ENCODE measurements at regions not wholly inside any gene's neighbourhood (a gene's known extent, or its start where the extent isn't known, plus 50 kb on each side); places are given as distances from the start of the nearest gene placed in this dataset.
A peak's percentile ranks its signal among the peaks of the same experiment; 100 is the strongest.

DNA sequence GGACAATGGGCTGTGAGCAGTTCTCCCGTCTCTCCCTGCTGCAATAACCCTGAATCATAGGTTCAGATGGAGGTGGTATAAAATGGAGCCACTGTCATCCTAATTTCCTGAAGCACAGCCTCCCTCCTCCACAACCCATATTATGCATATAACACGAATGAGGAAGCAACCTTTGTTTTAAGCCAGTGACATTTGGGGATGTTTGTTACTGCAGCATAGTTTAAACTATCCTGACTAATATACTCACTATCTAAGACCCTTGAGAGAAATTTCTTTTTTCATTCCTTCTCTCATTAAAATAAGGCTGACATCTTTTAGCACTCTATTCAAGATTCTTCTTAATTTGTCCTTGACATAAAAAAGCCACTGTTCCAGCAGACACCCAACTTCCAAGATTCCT is 413.4 kb downstream of the SOX9 start:
- DNase-seq: no peak

DNA sequence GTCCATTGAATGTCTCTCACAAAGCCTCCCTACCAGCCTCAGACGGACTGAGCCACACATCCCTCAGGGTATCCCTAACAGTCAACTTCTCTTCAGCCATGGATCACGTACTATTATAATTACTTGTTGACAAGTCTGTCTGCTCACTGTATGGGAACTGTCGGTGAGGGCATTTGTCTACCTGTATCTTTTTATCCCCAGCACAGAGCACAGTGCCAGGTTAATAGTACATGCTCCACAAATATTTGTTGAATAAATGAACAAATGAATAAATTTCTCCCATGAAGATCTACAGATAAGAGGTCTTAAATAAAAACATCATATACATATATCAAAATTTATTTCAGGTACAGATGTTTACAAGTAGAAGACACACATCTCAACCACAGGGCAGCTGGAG is 414.0 kb downstream of the SOX9 start:
- DNase-seq: no peak

DNA sequence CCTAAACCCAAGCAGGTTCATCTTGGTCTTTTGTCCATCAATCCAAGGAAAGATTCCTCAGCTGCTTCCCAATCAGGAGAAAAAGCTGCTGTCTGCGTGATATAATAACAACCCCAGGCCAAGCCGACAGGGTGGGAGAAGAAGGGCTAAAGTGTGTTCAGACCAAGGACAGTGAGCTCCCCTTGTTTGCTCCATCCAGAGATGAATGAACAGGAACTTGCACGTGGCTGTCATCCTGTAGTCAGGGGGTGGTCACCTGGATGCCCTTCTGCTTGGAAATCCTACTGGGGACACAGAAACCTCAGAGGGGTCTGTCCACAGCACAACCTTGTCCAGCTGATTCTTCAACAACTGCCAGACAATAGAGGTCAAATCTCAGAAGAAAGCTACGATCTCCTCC is 414.5 kb downstream of the SOX9 start:
- DNase-seq: no peak

DNA sequence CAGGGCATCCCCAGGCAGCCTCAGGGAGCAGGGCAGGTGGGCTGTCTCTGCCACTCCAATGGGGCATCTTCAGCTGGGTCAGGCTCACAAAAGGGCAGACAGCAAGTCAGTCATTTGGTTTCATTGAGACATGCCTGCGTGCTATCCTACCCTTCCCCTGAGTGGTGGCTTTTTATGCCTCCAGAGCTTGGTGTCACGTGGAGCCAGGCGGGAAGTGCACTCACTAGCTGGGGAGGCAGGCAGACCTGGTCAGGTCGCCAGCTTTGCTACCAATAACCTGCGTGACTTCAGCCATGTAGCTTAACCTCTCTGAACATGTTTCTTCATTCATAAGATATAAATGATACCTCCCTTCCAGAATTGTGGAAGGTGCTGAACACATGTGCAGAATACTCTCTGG is 415.0 kb downstream of the SOX9 start:
- DNase-seq: no peak

DNA sequence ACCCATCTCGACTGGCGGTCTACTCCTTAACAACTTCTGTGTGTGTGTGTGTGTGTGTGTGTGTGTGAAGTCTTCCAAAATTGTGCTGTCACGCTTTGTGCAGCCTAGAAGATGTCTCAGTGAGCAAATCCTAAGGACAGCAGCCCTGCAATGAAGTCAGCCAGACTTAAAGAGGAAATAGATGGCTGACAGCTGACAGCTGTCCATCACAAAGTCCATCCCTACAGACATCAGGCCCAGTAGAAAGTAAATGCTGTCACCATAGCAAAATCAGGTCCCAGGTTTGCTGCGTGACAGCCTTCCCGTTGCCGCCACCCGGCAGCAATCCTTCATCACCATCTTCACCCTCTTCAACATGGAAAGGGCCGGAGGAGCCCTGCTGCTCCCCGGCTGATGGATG is 416.0 kb downstream of the SOX9 start:
- no peak for DNase-seq

DNA sequence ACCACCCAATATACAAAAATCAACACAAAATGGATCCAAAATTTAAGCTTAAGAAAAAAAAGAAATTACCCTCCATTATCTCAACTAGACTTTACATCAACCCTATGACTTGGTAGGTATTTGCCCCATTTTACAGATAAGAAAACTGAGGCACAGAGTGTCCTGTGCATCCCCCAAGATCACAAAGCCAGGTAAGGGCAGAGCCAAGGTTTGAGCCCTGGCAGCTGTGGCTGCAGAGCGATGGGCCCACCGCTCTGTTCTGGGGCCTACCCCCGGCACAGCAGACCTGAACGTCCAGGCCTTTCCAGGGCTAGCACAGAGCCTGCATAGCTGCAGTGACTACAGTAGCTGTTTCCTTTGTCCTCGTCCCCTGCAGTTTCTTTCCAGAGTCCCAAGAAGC is 417.6 kb downstream of the SOX9 start:
- DNase-seq: no peak

DNA sequence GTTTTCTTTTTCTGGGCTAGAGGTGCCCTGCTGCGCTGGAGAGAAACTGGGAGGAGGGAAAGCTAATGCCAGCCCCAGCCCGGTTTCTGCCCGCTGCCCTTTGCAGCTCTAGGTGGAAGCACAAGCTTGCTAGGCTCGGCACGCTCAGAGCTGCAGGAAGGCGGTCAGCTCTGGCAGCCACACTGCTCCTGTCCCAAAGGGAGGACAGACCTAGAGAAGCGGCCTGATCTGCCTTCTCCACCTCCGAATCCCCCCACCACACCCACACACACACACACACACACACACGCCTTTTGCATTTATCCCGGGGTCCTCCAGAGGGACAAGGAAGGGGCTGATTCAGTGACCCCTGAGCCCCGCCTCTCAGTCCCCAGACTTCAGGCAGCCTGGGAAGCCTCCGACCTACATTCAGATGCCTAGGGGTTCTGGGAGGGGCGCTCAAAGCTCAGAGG is 418.1 kb downstream of the SOX9 start:
- no peak for DNase-seq

DNA sequence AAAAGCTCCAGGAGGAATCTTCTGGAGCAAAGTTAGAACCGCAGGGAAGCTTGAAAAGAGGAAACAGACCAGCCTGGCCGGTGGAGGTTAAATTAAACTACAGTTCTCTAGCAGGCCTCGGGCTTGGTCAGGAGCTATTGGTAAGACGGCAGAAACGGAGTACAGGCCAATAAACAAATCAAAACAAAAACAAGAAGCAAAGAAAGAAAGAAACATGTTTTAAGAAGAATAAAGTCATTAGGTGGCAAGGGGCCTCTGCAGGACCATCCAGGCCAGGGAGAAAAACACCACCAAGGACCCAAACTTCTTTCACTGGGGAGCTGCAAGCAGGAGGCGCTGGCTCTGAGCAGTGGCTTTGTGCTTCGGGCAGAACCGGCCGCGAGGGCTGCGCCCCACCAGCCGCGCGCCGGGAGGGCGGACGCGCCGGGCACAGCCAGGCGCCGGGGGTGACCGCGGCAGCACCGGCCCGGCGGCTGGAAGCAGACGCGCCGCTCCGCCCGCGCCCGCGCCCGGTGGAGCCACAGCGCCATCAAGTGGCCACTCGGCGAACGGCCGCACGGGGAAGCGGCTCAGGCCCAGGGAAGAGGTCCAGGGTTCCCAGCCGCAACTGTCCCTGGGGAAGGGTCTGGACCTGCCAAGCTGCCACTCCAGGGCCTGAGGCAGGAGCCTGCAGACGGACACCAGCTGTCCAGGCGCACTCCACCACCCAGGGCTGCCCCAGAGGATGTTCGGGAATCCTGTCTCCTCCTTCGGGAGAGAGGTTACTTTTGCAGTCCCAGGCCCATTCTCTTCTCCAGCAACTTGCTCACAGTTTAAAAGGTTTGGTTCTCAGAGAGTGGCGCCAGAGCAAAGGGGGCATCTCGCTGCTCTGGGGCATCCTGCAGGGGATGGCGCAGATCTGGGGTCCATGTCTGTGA is 419.4 kb downstream of the SOX9 start:
- DNase-seq: peak; percentile 31 to 47

DNA sequence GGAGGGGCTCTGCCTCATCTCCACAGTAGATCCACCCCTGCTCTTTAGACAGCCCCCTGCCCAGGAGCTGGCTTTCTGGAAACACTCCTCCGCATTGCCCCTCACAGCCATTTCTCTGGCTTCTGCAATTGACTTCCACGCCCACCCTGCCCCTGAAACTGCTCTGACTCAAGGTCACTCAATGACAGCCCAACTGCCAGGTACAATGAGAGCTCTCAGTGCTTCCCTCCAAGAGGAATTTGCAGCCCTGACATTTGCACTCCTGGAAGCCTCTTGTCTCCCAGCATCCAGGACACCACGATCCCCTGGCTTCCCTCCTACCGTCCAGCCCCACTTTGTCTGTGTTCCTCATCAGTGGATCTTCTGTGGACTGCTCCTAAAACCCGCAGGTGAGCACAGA is 421.5 kb downstream of the SOX9 start:
- no peak for DNase-seq

DNA sequence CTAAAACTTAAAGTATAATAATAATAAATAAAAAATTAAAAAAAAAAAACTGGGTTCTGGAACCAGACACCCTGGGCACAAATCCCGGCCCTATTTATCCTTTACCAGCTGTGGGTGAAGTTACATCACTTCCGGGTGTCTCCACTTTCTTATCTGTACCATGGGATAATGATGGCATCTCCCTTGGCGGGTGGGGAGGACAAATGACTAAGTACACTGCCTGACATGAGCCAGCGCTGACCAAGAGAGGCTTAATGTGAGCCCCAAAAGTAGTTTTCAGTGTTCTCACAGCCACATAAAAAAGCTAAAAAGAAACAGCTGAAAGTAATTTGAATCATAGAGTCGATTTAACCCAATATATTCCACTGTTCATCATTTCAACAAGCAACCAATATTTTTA is 424.9 kb downstream of the SOX9 start:
- no peak for DNase-seq

DNA sequence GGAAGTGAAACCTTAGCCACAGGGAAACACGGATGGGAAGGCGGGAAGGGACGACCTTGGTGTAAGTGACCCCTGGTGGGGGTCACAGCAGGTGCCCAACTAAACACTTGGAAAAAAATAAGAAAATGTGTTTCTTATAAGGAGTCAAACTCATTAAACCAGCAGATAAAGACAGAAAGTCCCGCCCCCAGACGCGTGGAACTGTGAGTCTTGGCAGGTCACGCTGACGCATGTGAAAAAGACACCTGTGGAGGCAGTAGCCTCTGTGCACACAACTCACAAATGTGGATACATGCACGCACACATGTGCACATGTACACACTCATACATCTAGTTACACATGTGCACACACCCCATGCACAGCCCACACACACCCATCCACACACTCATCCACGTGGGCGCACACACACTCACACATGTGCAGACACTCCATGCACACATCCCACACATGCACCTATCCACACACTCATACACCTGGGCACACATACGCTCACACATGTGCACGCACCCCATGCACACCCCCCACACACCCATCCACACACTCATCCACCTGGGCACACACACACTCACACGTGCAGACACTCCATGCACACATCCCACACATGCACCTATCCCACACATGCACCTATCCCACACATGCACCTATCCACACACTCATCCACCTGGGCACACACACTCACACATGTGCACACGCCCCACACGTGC is 432.4 kb downstream of the SOX9 start:
- DNase-seq: no peak

DNA sequence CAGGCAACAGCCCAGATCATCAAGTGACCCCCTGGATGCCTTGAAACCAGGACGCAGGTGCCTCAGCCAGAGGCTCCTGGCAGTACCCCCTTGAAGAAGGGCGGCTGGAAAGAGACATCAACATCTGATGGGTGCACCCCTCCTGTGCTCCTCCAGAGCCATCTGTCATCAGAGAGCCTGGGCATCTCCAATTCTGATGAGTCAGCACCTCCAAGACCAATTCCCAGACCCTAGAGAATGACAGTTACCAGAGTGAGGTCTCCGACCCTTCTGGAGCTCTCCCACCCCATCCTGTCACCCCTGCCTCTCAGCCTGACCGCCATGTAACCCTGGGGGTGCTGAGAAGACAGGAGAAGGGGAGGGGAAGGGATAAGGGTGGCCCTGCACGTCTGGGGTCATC is 433.7 kb downstream of the SOX9 start:
- no peak for DNase-seq

DNA sequence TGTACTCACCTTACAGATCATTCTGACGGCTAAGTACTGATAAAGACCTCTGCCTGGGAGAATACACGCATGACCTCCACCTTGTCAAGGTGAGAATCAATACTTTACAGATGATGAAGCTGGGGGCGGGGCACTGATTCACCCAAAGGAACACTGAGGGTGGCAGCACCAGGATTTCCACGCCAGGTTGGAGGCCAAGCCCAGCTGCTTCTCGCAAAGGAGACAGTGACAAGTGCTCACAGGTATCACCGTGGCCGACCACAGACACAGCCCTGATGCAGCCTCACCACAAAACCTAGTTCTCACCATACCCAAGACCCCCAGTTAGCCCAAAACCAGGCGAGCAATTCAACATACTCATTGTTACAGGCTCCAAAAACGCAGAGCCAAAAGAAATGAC is 434.2 kb downstream of the SOX9 start:
- no peak for DNase-seq

DNA sequence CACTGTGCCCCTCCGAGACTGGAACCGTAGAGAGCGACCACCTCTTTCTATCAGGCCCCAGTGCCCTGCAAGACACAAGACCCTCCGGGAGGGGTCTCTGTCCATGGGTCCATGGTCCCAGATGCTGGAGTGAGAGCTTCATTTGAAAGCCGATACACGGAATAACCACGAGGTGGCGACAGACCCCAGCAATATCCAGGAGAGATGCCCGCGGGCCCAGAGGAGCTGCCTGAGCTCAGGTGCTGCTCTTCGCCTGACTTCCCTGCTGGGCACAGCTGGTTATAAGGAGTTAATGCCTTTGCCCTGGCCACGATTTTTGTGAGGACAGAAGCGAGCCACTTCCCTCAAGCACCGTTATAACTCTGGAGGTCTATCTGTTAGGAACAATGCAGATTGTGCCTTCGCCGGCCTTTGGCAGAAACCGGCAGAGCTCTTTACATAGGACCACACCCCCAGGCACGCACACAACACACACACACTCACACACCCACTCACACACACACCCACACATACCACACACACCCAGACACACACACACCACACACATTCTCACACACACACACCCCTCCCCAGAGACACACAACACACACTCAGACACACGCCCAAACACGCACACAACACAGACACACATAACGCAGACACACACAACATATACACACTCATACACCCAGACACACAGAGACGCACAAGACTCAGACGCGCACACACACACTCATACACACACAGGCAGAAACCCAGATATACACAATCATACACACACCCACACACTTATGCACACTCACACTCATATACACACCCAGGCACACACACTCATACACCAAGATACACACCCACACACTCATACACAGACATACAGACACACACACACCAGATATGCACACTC is 436.4 kb downstream of the SOX9 start:
- DNase-seq: peak; percentile 35 to 49

DNA sequence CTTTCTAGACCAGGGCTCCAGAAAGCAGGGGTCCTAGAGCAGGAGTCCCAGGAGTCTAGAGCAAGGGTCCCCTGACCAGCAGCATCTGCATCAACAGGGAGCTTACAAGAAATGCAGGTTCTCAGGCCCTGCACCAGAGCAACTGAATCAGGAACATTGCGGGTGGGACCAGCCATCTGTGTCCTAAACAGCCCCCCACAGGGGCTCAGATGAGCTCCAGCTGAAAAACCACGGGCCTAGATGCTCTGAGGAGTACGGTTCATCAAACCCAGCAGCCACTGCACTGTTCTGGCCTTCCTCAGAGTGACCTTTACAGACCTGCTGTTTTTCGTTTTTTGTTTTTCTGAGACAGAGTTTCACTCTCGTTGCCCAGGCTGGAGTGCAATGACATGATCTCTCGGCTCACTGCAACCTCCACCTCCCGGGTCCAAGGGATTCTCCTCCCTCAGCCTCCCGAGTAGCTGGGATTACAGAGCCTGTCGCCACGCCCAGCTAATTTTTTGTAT is 438.2 kb downstream of the SOX9 start:
- DNase-seq: no peak

DNA sequence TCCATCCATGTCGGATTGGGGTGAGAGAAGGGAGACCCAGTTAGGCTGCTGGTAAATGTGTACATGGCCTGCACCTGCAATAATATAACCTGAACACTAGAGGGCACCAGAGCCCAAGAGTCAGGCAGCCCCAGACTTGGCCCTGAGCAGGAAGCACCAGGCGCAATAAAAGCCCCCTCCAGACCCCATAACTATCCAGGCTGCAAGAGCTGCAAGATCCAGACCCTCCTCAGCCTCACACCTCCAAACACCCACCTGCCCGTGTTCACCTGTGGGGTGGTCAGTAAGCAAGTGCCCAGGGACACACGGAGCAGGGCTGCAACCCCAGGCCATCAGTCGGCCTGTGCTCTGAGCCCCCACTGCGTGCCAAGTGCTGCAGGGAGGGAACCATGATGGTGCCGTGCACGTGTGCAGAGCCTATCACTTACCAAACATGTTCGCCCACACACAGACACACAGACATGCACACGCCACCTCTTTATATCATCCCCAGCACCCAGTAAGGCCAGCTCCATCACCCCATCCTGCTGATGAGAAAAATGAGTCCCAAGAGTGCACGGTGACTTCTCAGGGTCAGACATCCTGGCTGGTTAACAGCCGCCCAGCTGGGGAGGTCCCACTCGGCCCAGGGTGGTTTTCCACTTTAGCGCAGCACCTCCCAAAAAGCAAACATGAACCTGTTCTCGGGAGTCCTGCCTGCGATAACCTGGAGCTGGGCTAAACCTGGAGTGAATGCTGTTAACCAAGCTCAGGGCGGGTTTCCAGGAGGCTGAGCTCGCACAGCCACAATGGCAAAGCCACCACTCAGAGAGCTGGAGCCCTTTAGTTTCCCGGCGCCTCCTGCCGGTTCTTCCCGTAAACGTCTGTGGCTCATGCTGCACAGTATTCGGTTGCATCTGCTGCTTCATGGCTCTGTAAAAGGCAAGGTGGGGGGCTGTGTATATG is 439.8 kb downstream of the SOX9 start:
- peak; percentile 34 to 56 for DNase-seq

DNA sequence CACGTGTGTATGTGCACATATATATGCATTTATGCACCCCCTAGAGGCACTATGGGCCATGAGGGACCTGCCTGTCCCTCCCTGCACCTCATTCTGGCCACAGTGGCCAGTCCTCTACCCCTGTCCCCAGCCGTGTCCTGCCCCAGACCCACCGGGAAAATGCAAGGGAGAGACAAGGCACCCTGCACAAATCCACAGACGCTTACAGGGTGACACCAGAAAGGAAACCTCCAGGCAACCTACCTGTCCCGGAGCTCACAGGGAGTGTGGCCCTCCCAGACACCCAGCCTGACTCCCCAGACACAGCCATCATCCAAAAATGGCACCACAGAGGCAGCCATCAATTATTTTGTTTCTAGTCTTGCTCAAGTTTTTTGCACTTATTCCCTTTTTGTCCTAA is 440.4 kb downstream of the SOX9 start:
- DNase-seq: no peak

DNA sequence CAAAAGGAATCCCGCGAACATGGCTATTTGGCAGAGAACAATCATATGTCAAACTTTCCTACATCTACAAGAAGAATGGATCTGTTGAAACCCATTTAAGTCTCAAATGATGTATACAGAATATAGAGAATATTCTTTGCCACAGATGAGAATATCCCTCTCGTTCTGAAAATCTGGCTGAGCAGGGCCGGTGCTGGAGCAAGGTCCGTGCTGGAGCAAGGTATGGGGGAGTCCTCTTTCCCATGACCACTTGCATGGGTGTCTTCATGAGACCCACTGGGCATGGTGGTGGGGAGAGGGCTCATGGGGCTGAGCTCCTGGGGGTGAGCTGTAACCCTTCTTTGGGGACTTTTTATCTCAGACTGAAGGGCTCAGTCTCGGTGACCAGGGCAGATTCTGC is 440.9 kb downstream of the SOX9 start:
- DNase-seq: no peak

DNA sequence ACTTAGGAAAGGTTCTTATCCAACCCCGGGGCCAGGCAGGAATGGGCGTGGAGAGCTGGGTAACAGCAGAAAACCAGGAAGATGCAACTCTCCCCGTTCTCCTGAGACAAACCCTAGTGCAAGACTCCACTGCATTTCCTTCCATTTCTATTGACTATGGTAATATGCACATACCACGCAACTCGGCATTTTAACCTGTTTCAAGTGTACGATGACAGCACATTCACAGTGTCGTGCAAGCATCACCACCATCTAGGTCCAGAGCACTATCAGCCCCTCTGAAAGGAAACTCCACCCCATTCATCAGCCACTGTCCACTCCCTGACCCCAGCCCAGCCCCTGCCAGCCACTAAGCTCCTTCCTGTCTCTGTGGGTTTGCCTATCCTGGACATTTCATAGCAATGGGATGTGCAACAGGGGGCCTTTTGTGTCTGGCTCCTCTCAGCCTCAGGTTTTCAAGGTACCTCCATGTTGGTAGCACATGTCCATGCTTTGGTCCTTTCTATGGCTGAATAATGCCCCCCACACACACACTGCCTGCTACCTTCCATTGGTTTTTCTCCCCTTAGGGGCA is 441.9 kb downstream of the SOX9 start:
- no peak for DNase-seq

DNA sequence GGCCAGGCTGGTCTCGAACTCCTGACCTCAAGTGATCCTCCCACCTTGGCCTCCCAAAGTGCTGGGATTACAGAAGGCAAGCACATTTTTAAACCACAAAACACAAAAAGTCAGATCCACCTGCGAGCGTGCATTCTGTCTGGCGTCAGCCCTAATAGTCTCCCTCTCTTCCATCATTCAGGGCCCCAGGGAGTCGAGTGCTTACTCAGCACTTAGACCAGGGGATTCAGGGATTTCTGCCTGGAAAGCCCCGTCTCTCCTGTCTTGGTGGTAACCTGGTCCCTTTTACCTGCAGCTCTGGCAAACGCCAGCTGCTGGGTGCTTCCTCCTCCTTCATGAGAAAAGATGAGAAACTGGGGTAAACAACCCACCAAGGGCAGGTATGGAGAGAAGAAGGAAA is 443.1 kb downstream of the SOX9 start:
- DNase-seq: no peak

DNA sequence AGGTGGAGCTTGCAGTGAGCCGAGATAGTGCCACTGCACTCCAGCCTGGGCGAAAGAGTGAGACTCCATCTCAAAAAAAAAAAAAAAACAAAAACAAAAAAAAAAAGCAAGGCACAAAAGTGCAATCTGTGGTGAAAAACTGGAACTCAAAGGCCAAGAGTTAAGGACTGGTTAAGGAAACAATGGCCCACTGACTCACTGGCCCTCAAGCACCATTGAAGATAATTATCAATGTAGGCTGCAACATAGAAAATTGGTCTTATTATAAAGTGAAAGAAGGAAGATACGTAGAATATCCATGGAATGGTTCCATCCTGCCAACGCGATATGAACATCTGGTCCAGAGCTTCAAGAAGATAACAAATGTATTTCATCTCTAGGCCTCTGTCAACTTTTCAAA is 444.2 kb downstream of the SOX9 start:
- no peak for DNase-seq

DNA sequence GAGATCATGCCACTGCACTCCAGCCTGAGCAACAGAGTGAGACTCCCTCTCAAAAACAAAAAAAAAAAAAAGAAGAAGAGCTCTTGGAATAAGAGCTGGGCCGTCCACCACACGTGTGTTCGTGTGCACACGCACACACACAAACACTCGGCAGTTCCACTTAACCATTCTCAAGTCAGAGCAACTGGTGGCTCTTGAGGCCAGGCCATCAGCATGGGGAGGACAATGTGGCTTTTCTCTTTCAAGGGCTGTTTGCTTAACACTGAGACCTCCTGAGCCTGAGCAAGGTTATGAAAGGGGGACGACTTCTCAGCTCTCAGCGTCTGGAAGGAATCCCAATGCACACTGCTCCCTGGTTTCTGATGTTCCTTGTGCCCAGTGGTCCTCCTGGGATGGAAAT is 444.9 kb downstream of the SOX9 start:
- no peak for DNase-seq

All from CD4-positive, alpha-beta T cell treated with Interleukin-1 beta for 1 hour (primary cell).